ENCODE measurements at regions not wholly inside any gene's neighbourhood (a gene's known extent, or its start where the extent isn't known, plus 50 kb on each side); places are given as distances from the start of the nearest gene placed in this dataset.

DNA sequence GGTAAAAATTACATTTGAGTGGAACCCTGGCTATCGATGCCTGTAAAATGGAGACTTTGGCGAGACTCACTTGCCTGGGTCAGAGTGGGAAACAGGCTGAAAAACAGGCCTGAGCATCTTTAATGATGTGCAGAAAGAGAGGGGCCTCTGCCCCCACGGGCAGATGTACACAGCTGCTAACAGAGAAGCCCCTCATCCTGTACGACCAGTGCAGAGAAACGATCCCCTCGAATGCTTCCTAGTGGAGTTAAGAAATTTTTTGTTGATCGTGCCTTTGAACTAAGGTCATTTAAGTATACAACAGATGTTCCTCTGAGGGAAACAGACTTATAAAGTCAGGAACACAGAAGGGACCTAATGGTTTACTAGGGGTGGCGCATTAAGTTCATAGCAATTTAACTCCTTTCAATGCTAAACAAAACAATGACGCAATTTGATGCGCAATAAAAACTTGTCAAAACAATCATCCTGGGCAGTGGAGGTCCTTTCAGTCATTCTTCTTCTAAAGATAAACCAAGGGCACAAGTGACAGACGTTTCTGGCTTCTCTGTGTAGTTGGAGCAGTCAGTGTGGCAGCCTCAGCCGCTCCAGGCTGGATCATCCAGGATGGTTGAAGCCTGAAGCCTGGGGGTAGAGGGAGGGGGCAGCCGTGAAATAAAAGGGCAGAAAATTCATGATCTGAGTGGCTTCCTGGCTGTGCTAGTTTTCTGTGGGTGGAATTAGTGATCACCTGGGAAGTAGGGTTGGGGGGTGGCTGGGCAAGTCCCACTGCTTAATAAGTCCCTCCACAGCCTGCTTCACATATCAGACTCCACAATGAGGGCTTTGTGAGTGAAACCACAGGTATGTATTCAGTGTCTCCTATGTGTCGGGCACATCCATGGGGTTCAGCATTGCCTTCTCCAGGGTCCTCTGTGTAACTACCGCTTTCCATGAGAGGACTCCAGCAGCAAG, 50.8 kb upstream of the MRPS22 start:
- no peaks in the 10 kb centered on the region for H3K36me3 ChIP-seq (ENCODE audit: control insufficient read depth in 5 of 5, insufficient read depth in 5 of 5, low read length in 5 of 5)
- no peak overlapping the region for H3K9ac ChIP-seq (ENCODE audit: low read length in 5 of 5)
- no peaks in the 10 kb centered on the region for H3K9me3 ChIP-seq (ENCODE audit: control insufficient read depth in 5 of 5, low read length in 5 of 5)
- H3K27me3 ChIP-seq (ENCODE audit: control insufficient read depth in 5 of 5, insufficient read depth in 4 of 5, low read length in 5 of 5) = peaks cover 0 to 3% (median 0%) of the 10 kb centered on the region in 5 donors
- H3K4me1 ChIP-seq (ENCODE audit: control insufficient read depth in 5 of 5, insufficient read depth in 5 of 5, low read length in 5 of 5) = no peaks in the 10 kb centered on the region
- H3K4me3 ChIP-seq (ENCODE audit: low read depth in 1 of 5, low read length in 5 of 5) = no peak overlapping the region
- H3K27ac ChIP-seq (ENCODE audit: low read depth, low read length) = no peak overlapping the region

DNA sequence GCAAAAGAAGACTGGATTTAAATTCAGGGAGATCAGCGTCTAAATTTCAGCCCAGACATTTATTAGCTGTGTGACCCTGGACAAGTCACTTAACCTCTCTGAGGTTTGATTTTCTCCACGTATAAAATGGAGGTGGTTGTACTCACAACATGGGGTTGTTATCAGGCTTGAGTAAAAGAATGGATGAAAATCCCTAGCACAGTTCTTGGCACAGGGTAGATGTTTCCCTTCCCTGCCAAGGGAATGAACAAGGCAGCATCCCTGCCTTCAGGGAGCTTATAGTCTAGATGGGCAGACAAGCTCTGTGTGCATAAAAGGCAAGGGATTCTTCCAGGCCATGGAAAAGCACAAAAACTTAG, 50.2 kb upstream of the MRPS22 start:
- H3K9ac ChIP-seq (ENCODE audit: low read length in 5 of 5) = no peak overlapping the region
- no peaks in the 10 kb centered on the region for H3K4me1 ChIP-seq (ENCODE audit: control insufficient read depth in 5 of 5, insufficient read depth in 5 of 5, low read length in 5 of 5)
- no peaks in the 10 kb centered on the region for H3K36me3 ChIP-seq (ENCODE audit: control insufficient read depth in 5 of 5, insufficient read depth in 5 of 5, low read length in 5 of 5)
- no peaks in the 10 kb centered on the region for H3K9me3 ChIP-seq (ENCODE audit: control insufficient read depth in 5 of 5, low read length in 5 of 5)
- H3K4me3 ChIP-seq (ENCODE audit: low read depth in 1 of 5, low read length in 5 of 5) = no peak overlapping the region
- H3K27me3 ChIP-seq (ENCODE audit: control insufficient read depth in 5 of 5, insufficient read depth in 4 of 5, low read length in 5 of 5) = no peaks in the 10 kb centered on the region
- no peak overlapping the region for H3K27ac ChIP-seq (ENCODE audit: low read depth, low read length)
